ENCODE measurements at regions not wholly inside any gene's neighbourhood (a gene's known extent, or its start where the extent isn't known, plus 50 kb on each side); places are given as distances from the start of the nearest gene placed in this dataset.

GRCh38 chr7:94253686-94254085 is 141.0 kb upstream of the COL1A2 start:
- TF ChIP-seq EZH2 (IDR thresholded peaks at IDR 0.05; ENCODE audit: borderline replicate concordance) (no peak), CTCF (IDR thresholded peaks at IDR 0.05; ENCODE audit: poor library complexity) (no peak), EZH2phosphoT487 (IDR thresholded peaks at IDR 0.05; ENCODE audit: low read depth, severe bottlenecking, unreplicated experiment) (no peak)

Data from hepatocyte (in vitro differentiated cells).